ENCODE measurements at regions not wholly inside any gene's neighbourhood (a gene's known extent, or its start where the extent isn't known, plus 50 kb on each side); places are given as distances from the start of the nearest gene placed in this dataset.

DNA sequence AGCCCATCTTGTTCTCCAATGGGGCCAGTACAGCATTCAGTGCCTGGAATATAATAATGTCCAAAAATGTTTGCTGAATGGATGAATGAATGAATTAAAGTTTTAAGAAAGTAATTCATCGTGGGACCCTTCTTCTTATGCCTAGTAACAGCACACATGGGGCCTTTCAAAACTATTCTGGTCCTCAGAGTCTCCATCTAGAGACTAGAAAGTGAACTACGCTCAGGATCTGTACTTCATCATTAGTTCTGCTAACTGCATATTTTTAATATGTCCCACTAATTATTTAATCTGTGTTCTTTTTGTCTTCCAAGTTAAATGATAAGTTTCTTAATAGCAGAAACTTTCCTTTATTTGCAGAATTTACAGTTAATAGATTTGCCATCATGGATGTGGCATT, 172.5 kb downstream of the SMAD2 start:
- TF ChIP-seq, protein P1, sequence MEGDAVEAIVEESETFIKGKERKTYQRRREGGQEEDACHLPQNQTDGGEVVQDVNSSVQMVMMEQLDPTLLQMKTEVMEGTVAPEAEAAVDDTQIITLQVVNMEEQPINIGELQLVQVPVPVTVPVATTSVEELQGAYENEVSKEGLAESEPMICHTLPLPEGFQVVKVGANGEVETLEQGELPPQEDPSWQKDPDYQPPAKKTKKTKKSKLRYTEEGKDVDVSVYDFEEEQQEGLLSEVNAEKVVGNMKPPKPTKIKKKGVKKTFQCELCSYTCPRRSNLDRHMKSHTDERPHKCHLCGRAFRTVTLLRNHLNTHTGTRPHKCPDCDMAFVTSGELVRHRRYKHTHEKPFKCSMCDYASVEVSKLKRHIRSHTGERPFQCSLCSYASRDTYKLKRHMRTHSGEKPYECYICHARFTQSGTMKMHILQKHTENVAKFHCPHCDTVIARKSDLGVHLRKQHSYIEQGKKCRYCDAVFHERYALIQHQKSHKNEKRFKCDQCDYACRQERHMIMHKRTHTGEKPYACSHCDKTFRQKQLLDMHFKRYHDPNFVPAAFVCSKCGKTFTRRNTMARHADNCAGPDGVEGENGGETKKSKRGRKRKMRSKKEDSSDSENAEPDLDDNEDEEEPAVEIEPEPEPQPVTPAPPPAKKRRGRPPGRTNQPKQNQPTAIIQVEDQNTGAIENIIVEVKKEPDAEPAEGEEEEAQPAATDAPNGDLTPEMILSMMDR (IDR thresholded peaks at IDR 0.05) = peak; percentile 58
- Mint-ChIP-seq H3K36me3 (ENCODE audit: low read depth) (no peaks in the 10 kb centered on the region), H3K27me3 (peaks cover 19% of the 10 kb centered on the region), H3K9me3 (peaks cover 8% of the 10 kb centered on the region), H3K4me1 (ENCODE audit: low read depth) (no peaks in the 10 kb centered on the region), H3K27ac (no peak overlapping the region), H3K4me3 (no peak overlapping the region)
- CTCF ChIA-PET = interaction anchor here (1.3 to 4.1 kb wide), 2 partner anchors 13 to 240 kb away, joined by 4 to 33 read pairs; no protein-coding TSS in a partner anchor
- POLR2A ChIA-PET = no interaction called here
- intact Hi-C loops (cut with micrococcal nuclease) = no loop called here
- no peak for DNase-seq
- no peak for ATAC-seq

DNA sequence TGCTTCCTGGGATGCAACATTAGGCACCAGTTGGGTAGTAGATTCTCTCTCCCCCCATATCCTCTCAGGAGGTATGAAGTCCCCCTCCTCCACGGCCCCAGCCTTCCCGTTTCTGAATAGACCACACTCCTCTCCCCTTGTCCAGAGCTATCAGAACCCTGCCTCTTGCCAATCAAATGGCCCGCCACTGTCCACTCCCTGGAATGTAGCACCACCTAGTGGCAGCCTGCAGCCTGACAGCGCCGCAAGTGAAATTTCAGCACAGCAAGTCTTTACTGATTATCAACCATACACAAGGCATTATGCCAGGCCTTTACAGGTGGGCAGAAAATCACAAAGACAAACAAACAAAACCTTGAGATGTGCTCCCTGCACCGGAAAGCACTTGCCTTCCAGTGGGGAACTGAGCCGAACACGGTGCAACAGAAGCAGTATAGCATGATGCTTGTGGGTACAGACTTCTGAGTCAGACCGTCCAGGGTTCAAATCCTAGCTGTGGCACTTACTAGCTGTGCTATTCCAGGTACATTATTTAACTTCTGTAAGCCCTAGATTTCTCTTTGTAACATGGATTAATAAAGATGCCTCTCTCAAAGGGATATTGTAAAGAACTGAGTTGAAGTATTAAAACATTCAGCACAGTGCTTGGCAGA, 174.0 kb downstream of the SMAD2 start:
- intact Hi-C loops (cut with micrococcal nuclease) = no loop called here
- POLR2A ChIA-PET = no interaction called here

DNA sequence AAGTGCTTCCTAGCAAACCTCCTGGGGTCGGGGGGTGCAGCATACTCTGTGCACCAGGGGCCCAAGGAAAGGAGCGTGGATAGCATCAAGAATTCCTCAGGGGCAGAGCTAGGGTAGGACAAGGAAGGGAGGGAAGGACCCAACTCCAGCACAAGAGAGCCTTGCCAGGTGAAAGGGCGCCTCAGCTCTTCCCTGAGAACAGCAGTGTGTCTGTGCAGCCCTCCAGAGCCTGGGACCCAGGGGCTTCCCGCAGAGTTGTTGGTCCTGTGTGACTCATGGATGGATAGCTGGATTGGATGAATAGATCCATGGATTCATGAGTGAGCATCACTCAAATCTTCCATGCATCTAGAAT, 175.4 kb downstream of the SMAD2 start:
- CTCF ChIA-PET = interaction anchor here (0.7 to 4.1 kb wide), 21 partner anchors 8 to 649 kb away, joined by 3 to 33 read pairs (median 3); no protein-coding TSS in a partner anchor
- H3K4me3 Mint-ChIP-seq = no peak overlapping the region
- intact Hi-C loops (cut with micrococcal nuclease) = no loop called here

More for the DNA sequence above, 174.0 kb downstream of the SMAD2 start:
- no peaks in the 10 kb centered on the region for H3K4me1 Mint-ChIP-seq (ENCODE audit: low read depth)
- no peak overlapping the region for H3K27ac Mint-ChIP-seq
- TF ChIP-seq, protein P1 (IDR thresholded peaks at IDR 0.05) = peak; percentile 74
- no peak overlapping the region for H3K4me3 Mint-ChIP-seq
- peaks cover 8% of the 10 kb centered on the region for H3K9me3 Mint-ChIP-seq
- peaks cover 19% of the 10 kb centered on the region for H3K27me3 Mint-ChIP-seq
- DNase-seq (peak; percentile 70), ATAC-seq (no peak)
- CTCF ChIA-PET = interaction anchor here (0.6 to 4.1 kb wide), 7 partner anchors 14 to 707 kb away, joined by 3 to 33 read pairs (median 4); no protein-coding TSS in a partner anchor
- no peaks in the 10 kb centered on the region for H3K36me3 Mint-ChIP-seq (ENCODE audit: low read depth)

DNA sequence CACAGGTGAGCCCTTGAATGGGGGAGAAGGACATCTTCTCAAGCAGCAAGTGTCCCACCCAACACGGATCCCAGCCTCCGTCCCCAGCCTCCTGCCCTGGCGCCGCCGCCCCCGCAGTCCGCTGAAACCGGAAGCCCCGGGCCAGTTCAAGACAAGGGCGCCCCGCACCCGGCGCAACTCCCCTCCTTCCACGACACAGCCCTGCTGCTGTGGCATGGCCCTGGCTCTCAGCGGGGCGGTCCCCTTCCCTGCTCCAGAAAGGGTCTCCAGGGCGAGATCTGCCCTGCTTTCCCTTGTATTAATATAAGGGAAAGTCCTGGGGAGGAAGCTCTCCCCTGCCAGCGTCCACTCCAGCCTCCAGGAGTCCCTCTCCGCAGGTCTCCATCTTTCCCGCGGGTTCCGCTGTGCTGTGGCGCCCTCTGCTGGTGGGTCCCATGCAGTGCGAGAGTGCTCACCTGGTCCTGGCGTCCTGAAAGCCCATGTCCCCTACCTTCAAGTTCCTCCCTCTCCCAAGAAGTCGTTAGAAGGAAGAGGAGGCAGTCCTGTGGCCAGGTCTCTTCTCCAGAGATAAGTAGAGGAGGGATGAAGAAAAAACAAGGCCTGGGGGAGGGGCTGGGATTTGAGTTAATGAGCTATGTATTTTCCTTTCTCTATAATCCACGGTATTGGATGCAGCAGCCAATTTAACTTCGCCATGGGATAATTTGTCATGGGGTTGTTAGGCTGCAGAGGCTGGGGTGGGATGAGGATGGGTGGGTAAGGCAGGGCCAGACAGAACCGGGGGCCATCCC, 176.0 kb downstream of the SMAD2 start:
- TF ChIP-seq, protein P1 (IDR thresholded peaks at IDR 0.05) = peak; percentile 93
- peaks cover 10% of the 10 kb centered on the region for H3K27me3 Mint-ChIP-seq
- DNase-seq (peak; percentile 67), ATAC-seq (peak; percentile 55)
- no peak overlapping the region for H3K4me3 Mint-ChIP-seq
- ChIA-PET POLR2A (no interaction called here), CTCF (interaction anchor here (0.7 to 4.1 kb wide), 19 partner anchors 9 to 649 kb away, joined by 3 to 33 read pairs (median 3); no protein-coding TSS in a partner anchor)
- peaks cover 4% of the 10 kb centered on the region for H3K9me3 Mint-ChIP-seq
- intact Hi-C loops (cut with micrococcal nuclease) = loop anchor here (5.0 kb wide), 1 partner anchor 157 kb away; no protein-coding TSS in a partner anchor
- H3K4me1 Mint-ChIP-seq (ENCODE audit: low read depth) = peaks cover under 1% of the 10 kb centered on the region
- H3K27ac Mint-ChIP-seq = no peak overlapping the region
- H3K36me3 Mint-ChIP-seq (ENCODE audit: low read depth) = no peaks in the 10 kb centered on the region

More for the DNA sequence above, 175.4 kb downstream of the SMAD2 start:
- Mint-ChIP-seq H3K4me1 (ENCODE audit: low read depth) (no peaks in the 10 kb centered on the region), H3K27me3 (peaks cover 13% of the 10 kb centered on the region), H3K36me3 (ENCODE audit: low read depth) (no peaks in the 10 kb centered on the region), H3K27ac (no peak overlapping the region), H3K9me3 (peaks cover 6% of the 10 kb centered on the region)
- ATAC-seq (no peak), DNase-seq (no peak)
- TF ChIP-seq, protein P1 (IDR thresholded peaks at IDR 0.05) = no peak
- POLR2A ChIA-PET = no interaction called here
